GM23338 (cell line): ENCODE measurements at regions not wholly inside any gene's neighbourhood (a gene's known extent, or its start where the extent isn't known, plus 50 kb on each side); places are given as distances from the start of the nearest gene placed in this dataset.

Source experiments
- ATAC-seq: fragments of 200-7000 bp; cut with Tn5 transposase; 3 replicates; pipeline ENCODE4 v1.9.1; 2020
- DNase-seq: peaks from one replicate; pipeline ENCODE4 v3.0.0-alpha.2; 2015; ENCODE audit warnings: low spot score
- H2AFZ ChIP-seq: fragments of 200-600 bp; sonication (generic); 2 replicates; pipeline ENCODE4 v1.8.0; 2016; ENCODE audit warnings: antibody characterized with exemption, mild to moderate bottlenecking, moderate library complexity
- H3F3A ChIP-seq: fragments of 200-600 bp; sonication (generic); replicated peaks from 2 replicates; pipeline ENCODE4 v1.8.0; 2017; ENCODE audit warnings: antibody characterized with exemption, mixed run types, low read depth
- H3K27ac ChIP-seq: fragments of 200-600 bp; sonication (generic); 2 replicates; pipeline ENCODE4 v1.6.1; 2016; ENCODE audit warnings: low read depth
- H3K27me3 ChIP-seq: fragments of 200-600 bp; sonication (generic); 2 replicates; pipeline ENCODE4 v1.8.0; 2016; ENCODE audit warnings: mild to moderate bottlenecking, mixed run types, moderate library complexity; ENCODE audit not compliant: insufficient read depth
- H3K36me3 ChIP-seq: fragments of 200-600 bp; sonication (generic); 2 replicates; pipeline ENCODE4 v1.8.0; 2016; ENCODE audit warnings: mild to moderate bottlenecking; ENCODE audit not compliant: insufficient read depth
- H3K4me1 ChIP-seq: fragments of 200-600 bp; sonication (generic); 2 replicates; pipeline ENCODE4 v1.8.0; 2016; ENCODE audit warnings: mild to moderate bottlenecking, moderate library complexity; ENCODE audit not compliant: insufficient read depth
- H3K4me2 ChIP-seq: fragments of 200-600 bp; sonication (generic); 2 replicates; pipeline ENCODE4 v1.7.1; 2017; ENCODE audit warnings: mixed run types
- H3K4me3 ChIP-seq: fragments of 200-600 bp; sonication (generic); 2 replicates; pipeline ENCODE4 v1.6.1; 2016; ENCODE audit warnings: mixed run types
- H3K79me2 ChIP-seq: fragments of 200-600 bp; sonication (generic); replicated peaks from 2 replicates; pipeline ENCODE4 v1.8.0; 2017; ENCODE audit warnings: mild to moderate bottlenecking; ENCODE audit not compliant: insufficient read depth
- H3K9me2 ChIP-seq: fragments of 200-600 bp; sonication (generic); 2 replicates; pipeline ENCODE4 v1.8.0; 2017; ENCODE audit not compliant: insufficient read depth
- H4K20me1 ChIP-seq: fragments of 200-600 bp; sonication (generic); replicated peaks from 2 replicates; pipeline ENCODE4 v1.8.0; 2017; ENCODE audit warnings: mild to moderate bottlenecking; ENCODE audit not compliant: insufficient read depth
- H3K27ac Mint-ChIP-seq: 2 replicates; pipeline ENCODE4 v1.8.0; 2020; ENCODE audit warnings: inconsistent platforms, mild to moderate bottlenecking, moderate library complexity, mixed read lengths
- H3K27me3 Mint-ChIP-seq: 3 replicates; pipeline ENCODE4 v1.8.0; 2022; ENCODE audit warnings: low read depth, mild to moderate bottlenecking, moderate library complexity, mixed read lengths, inconsistent platforms; ENCODE audit not compliant: insufficient read depth, poor library complexity
- H3K36me3 Mint-ChIP-seq: 3 replicates; pipeline ENCODE4 v1.8.0; 2021; ENCODE audit warnings: low read depth, mild to moderate bottlenecking, inconsistent platforms, moderate library complexity, mixed read lengths
- H3K4me1 Mint-ChIP-seq: 3 replicates; pipeline ENCODE4 v1.8.0; 2020; ENCODE audit warnings: mild to moderate bottlenecking, inconsistent platforms, mixed read lengths
- H3K4me3 Mint-ChIP-seq: 3 replicates; pipeline ENCODE4 v1.8.0; 2021; ENCODE audit warnings: moderate library complexity, mild to moderate bottlenecking, inconsistent platforms, mixed read lengths
- H3K9me3 Mint-ChIP-seq: 3 replicates; pipeline ENCODE4 v1.8.0; 2020; ENCODE audit warnings: moderate library complexity, mild to moderate bottlenecking, inconsistent platforms, mixed read lengths
- CREB1 ChIP-seq: fragments of 250-450 bp; sonication (Bioruptor Pico); IDR thresholded peaks from 2 replicates; pipeline ENCODE4 v1.5.0; 2020; ENCODE audit warnings: low read depth, mild to moderate bottlenecking, moderate library complexity
- CTCF ChIP-seq, 2 experiments: fragments of 200-600 bp in 1 of 2; sonication (generic) in 1 of 2; conservative IDR thresholded peaks; 2 replicates each; pipeline versions ENCODE4 v1.5.1 to v1.6.1; 2016 to 2017; ENCODE audit warnings: antibody characterized with exemption in 2 of 2, low read depth in 2 of 2, mild to moderate bottlenecking in 2 of 2, moderate library complexity in 1 of 2
- EZH2 ChIP-seq: fragments of 200-600 bp; sonication (generic); IDR thresholded peaks from one replicate; pipeline ENCODE4 v1.8.0; 2017; ENCODE audit warnings: antibody characterized with exemption, mild to moderate bottlenecking, low read depth; ENCODE audit not compliant: unreplicated experiment
- EZH2phosphoT487 ChIP-seq: fragments of 200-600 bp; sonication (generic); IDR thresholded peaks from one replicate; pipeline ENCODE4 v1.8.1; 2018; ENCODE audit warnings: antibody characterized with exemption; ENCODE audit not compliant: unreplicated experiment
- JUNB ChIP-seq: IDR thresholded peaks from one replicate; pipeline ENCODE4 v1.6.1; 2016; ENCODE audit warnings: antibody characterized with exemption; ENCODE audit not compliant: unreplicated experiment
- NANOG ChIP-seq: IDR thresholded peaks from 2 replicates; pipeline ENCODE4 v1.6.1; 2016; ENCODE audit warnings: antibody characterized with exemption, borderline replicate concordance
- POLR2AphosphoS5 ChIP-seq: IDR thresholded peaks from 2 replicates; pipeline ENCODE4 v1.6.1; 2016; ENCODE audit warnings: antibody characterized with exemption, low read depth
- STAT1 ChIP-seq: IDR thresholded peaks from one replicate; pipeline ENCODE4 v1.6.1; 2016; ENCODE audit warnings: antibody characterized with exemption; ENCODE audit not compliant: unreplicated experiment
- ZNF331 ChIP-seq: fragments of 250-450 bp; sonication (Bioruptor Pico); IDR thresholded peaks from 2 replicates; pipeline ENCODE4 v1.5.0; 2020; ENCODE audit warnings: low read depth, mild to moderate bottlenecking, moderate library complexity
- ZNF462 ChIP-seq: fragments of 250-450 bp; sonication (Bioruptor Pico); IDR thresholded peaks from 2 replicates; pipeline ENCODE4 v1.5.0; 2020; ENCODE audit warnings: mild to moderate bottlenecking, moderate library complexity
- TF ChIP-seq, protein P1 (sequence below): IDR thresholded peaks from 2 replicates; pipeline ENCODE4 v1.6.1; 2016; ENCODE audit warnings: antibody characterized with exemption

- H2AFZ ChIP-seq, result no peak overlapping the region
- H3K4me2 ChIP-seq, result no peak overlapping the region
- H3F3A ChIP-seq, result no peaks in the 10 kb centered on the region
- DNase-seq, result no peak
- Mint-ChIP-seq H3K27me3 (no peaks in the 10 kb centered on the region), H3K27ac (no peak overlapping the region), H3K4me1 (no peaks in the 10 kb centered on the region), H3K36me3 (peaks cover 6% of the 10 kb centered on the region; the same call in 2 of the 3 replicates), H3K4me3 (no peak overlapping the region), H3K9me3 (peaks cover 14% of the 10 kb centered on the region)
- no peak overlapping the region for H3K27ac ChIP-seq
- peaks cover 6% of the 10 kb centered on the region; the same call in 1 of the 2 replicates for H3K9me2 ChIP-seq
- no peaks in the 10 kb centered on the region for H3K27me3 ChIP-seq
- no peaks in the 10 kb centered on the region for H3K79me2 ChIP-seq
- H4K20me1 ChIP-seq, result no peaks in the 10 kb centered on the region
- no peak overlapping the region for H3K4me3 ChIP-seq
- TF ChIP-seq ZNF462 (no peak), EZH2 (no peak)
- no peaks in the 10 kb centered on the region for H3K36me3 ChIP-seq
- H3K4me1 ChIP-seq, result no peaks in the 10 kb centered on the region
- ATAC-seq, result no peak
Observed at GRCh38 chr1:193326296-193326695, 139.9 kb upstream of the B3GALT2 start.

- H3K27ac ChIP-seq, result no peak overlapping the region
- no peak overlapping the region for H2AFZ ChIP-seq
- H3F3A ChIP-seq, result no peaks in the 10 kb centered on the region
- Mint-ChIP-seq H3K4me1 (no peaks in the 10 kb centered on the region), H3K27ac (no peak overlapping the region), H3K4me3 (no peak overlapping the region), H3K27me3 (no peaks in the 10 kb centered on the region), H3K36me3 (peaks cover 6% of the 10 kb centered on the region; the same call in 2 of the 3 replicates), H3K9me3 (peaks cover 14% of the 10 kb centered on the region)
- H4K20me1 ChIP-seq, result no peaks in the 10 kb centered on the region
- H3K9me2 ChIP-seq, result peaks cover 6% of the 10 kb centered on the region; the same call in 1 of the 2 replicates
- H3K4me1 ChIP-seq, result no peaks in the 10 kb centered on the region
- ATAC-seq, result no peak
- DNase-seq, result no peak
- no peak overlapping the region for H3K4me3 ChIP-seq
- H3K79me2 ChIP-seq, result no peaks in the 10 kb centered on the region
- TF ChIP-seq NANOG, result no peak
- TF ChIP-seq, protein P1, sequence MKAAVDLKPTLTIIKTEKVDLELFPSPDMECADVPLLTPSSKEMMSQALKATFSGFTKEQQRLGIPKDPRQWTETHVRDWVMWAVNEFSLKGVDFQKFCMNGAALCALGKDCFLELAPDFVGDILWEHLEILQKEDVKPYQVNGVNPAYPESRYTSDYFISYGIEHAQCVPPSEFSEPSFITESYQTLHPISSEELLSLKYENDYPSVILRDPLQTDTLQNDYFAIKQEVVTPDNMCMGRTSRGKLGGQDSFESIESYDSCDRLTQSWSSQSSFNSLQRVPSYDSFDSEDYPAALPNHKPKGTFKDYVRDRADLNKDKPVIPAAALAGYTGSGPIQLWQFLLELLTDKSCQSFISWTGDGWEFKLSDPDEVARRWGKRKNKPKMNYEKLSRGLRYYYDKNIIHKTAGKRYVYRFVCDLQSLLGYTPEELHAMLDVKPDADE, result no peak
- no peak for TF ChIP-seq CREB1 (CRISPR knock-in tag)
- TF ChIP-seq EZH2phosphoT487, result no peak
- TF ChIP-seq JUNB, result no peak
- no peak for TF ChIP-seq ZNF331
- TF ChIP-seq POLR2AphosphoS5, result no peak
- TF ChIP-seq STAT1, result no peak
- no peak for TF ChIP-seq CTCF (conservative IDR thresholded peaks at IDR 0.05; ENCODE audit: low read depth in 2 of 2)
- no peak overlapping the region for H3K4me2 ChIP-seq
- H3K27me3 ChIP-seq, result no peaks in the 10 kb centered on the region
- H3K36me3 ChIP-seq, result no peaks in the 10 kb centered on the region
Observed at GRCh38 chr1:193325771-193326170, 139.4 kb upstream of the B3GALT2 start.
